K562 (cell line): ENCODE measurements at regions not wholly inside any gene's neighbourhood (a gene's known extent, or its start where the extent isn't known, plus 50 kb on each side); places are given as distances from the start of the nearest gene placed in this dataset.

Experiments
- ATAC-seq: fragments of 200-7000 bp; cut with Tn5 transposase; 3 replicates; pipeline ENCODE4 v1.9.1; 2020; ENCODE audit warnings: moderate library complexity
- BruUV-seq: library from RNA; stranded (reverse); fragments of 400-500 nt; replicated peaks from 2 replicates; lab custom pipeline; 2021; lab: Mats Ljungman, UMichigan
- CTCF ChIA-PET: fragments of 300-600 bp; formaldehyde crosslinking; extraction: SDS; loops from one replicate; lab custom pipeline; 2021; ENCODE audit warnings: low intra/inter-chr PET ratio; lab: Yijun Ruan, JAX
- POLR2A ChIA-PET: fragments of 300-600, 350-650 bp; sonication (Branson Sonifier 250); formaldehyde crosslinking; extraction: SDS; loops from one replicate; lab custom pipeline; 2021; ENCODE audit warnings: antibody characterized with exemption, inconsistent platforms; lab: Yijun Ruan, JAX
- DNase-seq, 4 experiments: peaks; one replicate each; pipeline versions ENCODE4 v3.0.0 to v3.0.0-alpha.2; 2011 to 2018; ENCODE audit warnings: low spot score in 3 of 4, mixed read lengths in 3 of 4; ENCODE audit errors: extremely low read depth in 1 of 4
- FAIRE-seq: peaks from 2 replicates; lab custom pipeline; 2011; peaks lifted over from hg19 to GRCh38; lab: Jason Lieb, UNC
- H2AFZ ChIP-seq: 2 replicates; pipeline ENCODE4 v1.6.0; 2011; ENCODE audit warnings: low read depth, low read length, control low read depth, inconsistent platforms
- H3K27ac ChIP-seq: fragments of 200-600 bp; 3 replicates; pipeline ENCODE4 v1.8.0; 2011; ENCODE audit warnings: low read depth, mild to moderate bottlenecking, control low read depth, inconsistent platforms, low read length, moderate library complexity, mixed read lengths; ENCODE audit errors: extremely low read depth
- H3K27me3 ChIP-seq, 2 experiments: fragments of 300-600 bp in 1 of 2; 2 replicates in 1 of 2; 3 replicates in 1 of 2; pipeline versions ENCODE4 v1.6.0 to v1.8.0; 2011; ENCODE audit warnings: inconsistent platforms in 2 of 2, low read length in 2 of 2, mild to moderate bottlenecking in 1 of 2, mixed read lengths in 1 of 2, moderate library complexity in 1 of 2; ENCODE audit not compliant: control insufficient read depth in 2 of 2, insufficient read depth in 2 of 2
- H3K36me3 ChIP-seq: fragments of 300-600 bp; 3 replicates; pipeline ENCODE4 v1.8.0; 2011; ENCODE audit warnings: mild to moderate bottlenecking, low read length, inconsistent platforms; ENCODE audit not compliant: control insufficient read depth, insufficient read depth
- H3K4me1 ChIP-seq, 2 experiments: fragments of 200-600 bp in 1 of 2; replicated peaks in 1 of 2; 2 replicates in 1 of 2; 3 replicates in 1 of 2; pipeline versions ENCODE4 v1.5.1 to v1.8.0; 2011; ENCODE audit warnings: inconsistent platforms in 2 of 2, low read length in 2 of 2, mild to moderate bottlenecking in 1 of 2, mixed read lengths in 1 of 2, moderate library complexity in 1 of 2; ENCODE audit not compliant: control insufficient read depth in 2 of 2, insufficient read depth in 2 of 2
- H3K4me2 ChIP-seq: 2 replicates; pipeline ENCODE4 v1.6.1; 2011; ENCODE audit warnings: low read length, control low read depth, inconsistent platforms, mixed read lengths; ENCODE audit not compliant: insufficient read depth
- H3K4me3 ChIP-seq: fragments of 200-600 bp; sonication (generic), shearing (Covaris generic); 2 replicates; pipeline ENCODE4 v1.5.1; 2016; ENCODE audit warnings: control low read depth, inconsistent platforms
- H3K79me2 ChIP-seq: fragments of 200-600 bp; 3 replicates; pipeline ENCODE4 v1.8.0; 2011; ENCODE audit warnings: low read length, inconsistent platforms; ENCODE audit not compliant: control insufficient read depth, insufficient read depth
- H3K9ac ChIP-seq, 2 experiments: 2 replicates each; pipeline versions ENCODE4 v1.6.0 to v1.6.1; 2011; ENCODE audit warnings: low read depth in 2 of 2, low read length in 2 of 2, control low read depth in 1 of 2, inconsistent platforms in 1 of 2, mild to moderate bottlenecking in 1 of 2, mixed read lengths in 1 of 2; ENCODE audit not compliant: insufficient read depth in 1 of 2
- H3K9me1 ChIP-seq: one replicate; pipeline ENCODE4 v1.6.0; 2011; ENCODE audit warnings: inconsistent platforms, mild to moderate bottlenecking, low read length, moderate library complexity; ENCODE audit not compliant: control insufficient read depth, insufficient read depth
- H3K9me3 ChIP-seq: replicated peaks from 2 replicates; pipeline ENCODE4 v1.5.1; 2011; ENCODE audit warnings: low read depth, low read length, inconsistent platforms; ENCODE audit not compliant: control insufficient read depth, insufficient read depth
- H4K20me1 ChIP-seq: replicated peaks from 2 replicates; pipeline ENCODE4 v1.6.1; 2011; ENCODE audit warnings: low read length, inconsistent platforms, mixed read lengths; ENCODE audit not compliant: control insufficient read depth, insufficient read depth
- CEBPB ChIP-seq: fragments of 450-650 bp; IDR thresholded peaks from 2 replicates; pipeline ENCODE4 v1.6.1; 2016; ENCODE audit warnings: missing genetic modification characterization, missing compliant biosample characterization
- DPF2 ChIP-seq: fragments of 450-650 bp; IDR thresholded peaks from 2 replicates; pipeline ENCODE4 v1.6.1; 2016
- HDAC3 ChIP-seq: fragments of 450-650 bp; IDR thresholded peaks from 2 replicates; pipeline ENCODE4 v1.6.1; 2018; ENCODE audit warnings: borderline replicate concordance, mild to moderate bottlenecking, moderate library complexity; ENCODE audit not compliant: partially characterized antibody
- HDAC6 ChIP-seq: IDR thresholded peaks from 2 replicates; pipeline ENCODE4 v1.6.1; 2012; ENCODE audit warnings: low read depth, mild to moderate bottlenecking, control low read depth, inconsistent platforms, low read length, moderate library complexity
- HLTF ChIP-seq: fragments of 450-650 bp; IDR thresholded peaks from 2 replicates; pipeline ENCODE4 v1.6.1; 2016
- MCM2 ChIP-seq: fragments of 450-650 bp; IDR thresholded peaks from 2 replicates; pipeline ENCODE4 v1.6.1; 2017; ENCODE audit warnings: low read depth, mild to moderate bottlenecking
- PHF8 ChIP-seq: fragments of 200-600 bp; sonication (generic); IDR thresholded peaks from 2 replicates; pipeline ENCODE4 v1.6.1; 2012; ENCODE audit warnings: mixed run types, mild to moderate bottlenecking, inconsistent platforms, low read length, moderate library complexity, borderline replicate concordance
- PRPF4 ChIP-seq: fragments of 200-400 bp; formaldehyde crosslinking; IDR thresholded peaks from one replicate; pipeline ENCODE4 v1.6.1; 2017; ENCODE audit warnings: low read length, low read depth, mild to moderate bottlenecking; ENCODE audit not compliant: insufficient read depth, poor library complexity, severe bottlenecking
- SIX5 ChIP-seq, 2 experiments: IDR thresholded peaks; 2 replicates each; pipeline ENCODE4 v1.6.1; 2011; ENCODE audit warnings: low read length in 2 of 2, borderline replicate concordance in 1 of 2, low read depth in 1 of 2, mild to moderate bottlenecking in 1 of 2, moderate library complexity in 1 of 2; ENCODE audit not compliant: insufficient read depth in 1 of 2
- SMARCE1 ChIP-seq: fragments of 450-650 bp; IDR thresholded peaks from 2 replicates; pipeline ENCODE4 v1.7.1; 2016; ENCODE audit warnings: mild to moderate bottlenecking
- ZNF12 ChIP-seq: sonication (generic); formaldehyde crosslinking; IDR thresholded peaks from 2 replicates; pipeline ENCODE4 v1.4.0; 2020; ENCODE audit warnings: mild to moderate bottlenecking, missing genetic modification reagents
- ZNF134 ChIP-seq: fragments of 250-450 bp; sonication (Bioruptor Pico); conservative IDR thresholded peaks from 2 replicates; pipeline ENCODE4 v1.4.0; 2020
- ZNF146 ChIP-seq: IDR thresholded peaks from one replicate; pipeline ENCODE4 v1.6.1; 2018; ENCODE audit warnings: missing compliant biosample characterization; ENCODE audit not compliant: unreplicated experiment
- in situ Hi-C: fragments of 300-500 bp; cut with MboI; formaldehyde crosslinking; loops from 4 replicates; pipeline ENCODE4 v1.15.0; 2018; ENCODE audit warnings: inconsistent platforms, mixed read lengths
- intact Hi-C: fragments of 100-400 bp; cut with micrococcal nuclease; formaldehyde crosslinking; loops from 2 replicates; pipeline ENCODE4 v1.14.2; 2022
- TF ChIP-seq, protein P1 (sequence below), 2 experiments: IDR thresholded peaks in 1 of 2; conservative IDR thresholded peaks in 1 of 2; 2 replicates each; pipeline ENCODE4 v1.6.1; 2016; ENCODE audit warnings: low read depth in 2 of 2, mild to moderate bottlenecking in 1 of 2, missing compliant biosample characterization in 1 of 2, missing genetic modification characterization in 1 of 2, moderate library complexity in 1 of 2
- TF ChIP-seq, protein P2 (sequence below): fragments of 450-650 bp; IDR thresholded peaks from 2 replicates; pipeline ENCODE4 v1.6.1; 2017; ENCODE audit warnings: antibody characterized with exemption

DNA sequence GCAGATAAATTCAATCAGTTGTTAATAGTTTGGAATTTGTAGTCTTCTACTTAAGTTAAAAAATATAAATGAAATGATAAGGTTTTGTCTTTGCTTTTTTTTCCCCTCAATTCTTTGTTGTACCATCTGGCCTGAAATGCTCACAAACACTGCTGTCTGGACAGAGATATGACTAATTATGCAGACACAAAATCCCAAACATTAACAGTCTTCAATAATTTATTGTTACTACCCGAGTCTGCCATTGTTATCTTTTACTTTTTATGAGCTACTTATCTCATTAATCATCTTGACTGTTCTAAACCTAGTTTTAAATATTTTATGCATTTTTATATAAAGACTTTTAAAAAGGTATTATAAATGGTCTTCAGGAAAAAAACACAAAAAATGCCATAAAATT, 64.7 kb upstream of the THSD7A start (continued):
- TF ChIP-seq, protein P1, sequence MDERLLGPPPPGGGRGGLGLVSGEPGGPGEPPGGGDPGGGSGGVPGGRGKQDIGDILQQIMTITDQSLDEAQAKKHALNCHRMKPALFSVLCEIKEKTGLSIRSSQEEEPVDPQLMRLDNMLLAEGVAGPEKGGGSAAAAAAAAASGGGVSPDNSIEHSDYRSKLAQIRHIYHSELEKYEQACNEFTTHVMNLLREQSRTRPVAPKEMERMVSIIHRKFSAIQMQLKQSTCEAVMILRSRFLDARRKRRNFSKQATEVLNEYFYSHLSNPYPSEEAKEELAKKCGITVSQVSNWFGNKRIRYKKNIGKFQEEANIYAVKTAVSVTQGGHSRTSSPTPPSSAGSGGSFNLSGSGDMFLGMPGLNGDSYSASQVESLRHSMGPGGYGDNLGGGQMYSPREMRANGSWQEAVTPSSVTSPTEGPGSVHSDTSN (CRISPR knock-in tag; IDR thresholded peaks at IDR 0.05; ENCODE audit: low read depth): no peak
- TF ChIP-seq, protein P1 (tag; conservative IDR thresholded peaks at IDR 0.05; ENCODE audit: low read depth): no peak

DNA sequence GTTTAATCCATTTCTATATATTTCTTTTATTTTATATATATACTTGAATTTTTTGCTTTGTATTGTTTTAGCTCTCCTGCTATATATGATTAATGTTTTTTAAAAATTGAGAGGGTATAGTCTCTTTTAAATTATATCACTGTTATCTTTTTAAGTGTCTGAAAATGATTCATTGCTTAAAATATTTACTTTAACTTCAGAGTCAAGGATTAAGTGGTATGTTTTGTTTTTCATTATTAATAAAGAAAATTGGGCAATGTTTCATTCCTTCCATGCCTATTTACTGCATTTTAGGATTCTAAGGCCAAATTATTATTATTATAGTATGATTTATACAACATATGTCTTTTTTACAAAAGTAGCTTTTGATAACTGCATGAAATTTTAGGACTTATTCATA, 67.2 kb upstream of the THSD7A start:
- no TSS peak for BruUV-seq
- Histone ChIP-seq H4K20me1 (no peaks in the 10 kb centered on the region), H3K4me3 (no peak overlapping the region), H2AFZ (no peak overlapping the region), H3K36me3 (no peaks in the 10 kb centered on the region), H3K9me3 (no peaks in the 10 kb centered on the region), H3K4me2 (no peak overlapping the region), H3K4me1 (no peaks in the 10 kb centered on the region), H3K79me2 (no peaks in the 10 kb centered on the region), H3K27me3 (no peaks in the 10 kb centered on the region), H3K9ac (no peak overlapping the region), H3K27ac (no peak overlapping the region), H3K9me1 (no peaks in the 10 kb centered on the region)
- no peak for DNase-seq
- in situ Hi-C loops (no loop called here), intact Hi-C loops (no loop called here)
- ChIA-PET CTCF (no interaction called here), POLR2A (no interaction called here)
- no peak for FAIRE-seq
- ATAC-seq: no peak
- TF ChIP-seq ZNF134 (CRISPR knock-in tag): no peak
- TF ChIP-seq HLTF: no peak
- TF ChIP-seq DPF2: no peak
- TF ChIP-seq HDAC3: no peak
- TF ChIP-seq CEBPB (tag): no peak
- TF ChIP-seq MCM2: no peak
- TF ChIP-seq ZNF12 (CRISPR knock-in tag): no peak
- no peak for TF ChIP-seq SMARCE1
- TF ChIP-seq PHF8: no peak
- no peak for TF ChIP-seq ZNF146
- no peak for TF ChIP-seq PRPF4
- TF ChIP-seq HDAC6: no peak
- TF ChIP-seq, protein P2, sequence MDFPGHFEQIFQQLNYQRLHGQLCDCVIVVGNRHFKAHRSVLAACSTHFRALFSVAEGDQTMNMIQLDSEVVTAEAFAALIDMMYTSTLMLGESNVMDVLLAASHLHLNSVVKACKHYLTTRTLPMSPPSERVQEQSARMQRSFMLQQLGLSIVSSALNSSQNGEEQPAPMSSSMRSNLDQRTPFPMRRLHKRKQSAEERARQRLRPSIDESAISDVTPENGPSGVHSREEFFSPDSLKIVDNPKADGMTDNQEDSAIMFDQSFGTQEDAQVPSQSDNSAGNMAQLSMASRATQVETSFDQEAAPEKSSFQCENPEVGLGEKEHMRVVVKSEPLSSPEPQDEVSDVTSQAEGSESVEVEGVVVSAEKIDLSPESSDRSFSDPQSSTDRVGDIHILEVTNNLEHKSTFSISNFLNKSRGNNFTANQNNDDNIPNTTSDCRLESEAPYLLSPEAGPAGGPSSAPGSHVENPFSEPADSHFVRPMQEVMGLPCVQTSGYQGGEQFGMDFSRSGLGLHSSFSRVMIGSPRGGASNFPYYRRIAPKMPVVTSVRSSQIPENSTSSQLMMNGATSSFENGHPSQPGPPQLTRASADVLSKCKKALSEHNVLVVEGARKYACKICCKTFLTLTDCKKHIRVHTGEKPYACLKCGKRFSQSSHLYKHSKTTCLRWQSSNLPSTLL: no peak
- TF ChIP-seq SIX5 (IDR thresholded peaks at IDR 0.05; ENCODE audit: borderline replicate concordance in 1 of 2, insufficient read depth in 1 of 2, low read depth in 1 of 2, low read length in 2 of 2): no peak
